GM19351 (cell line): ENCODE measurements at regions not wholly inside any gene's neighbourhood (a gene's known extent, or its start where the extent isn't known, plus 50 kb on each side); places are given as distances from the start of the nearest gene placed in this dataset.
"Not testable (repeated sequence)": the region's sequence is repeated elsewhere in the genome, so short reads cannot be mapped to it uniquely, and the experiment has no call there.

ENCODE experiments used
- ATAC-seq: cut with Tn5 transposase; IDR thresholded peaks from one replicate; pipeline ENCODE4 v1.9.1; 2021; ENCODE audit warnings: mild to moderate bottlenecking, moderate library complexity; ENCODE audit not compliant: unreplicated experiment

GRCh38 chr1:82420584-82420983, 619.9 kb downstream of the ADGRL2 start:
- ATAC-seq, result no peak

- ATAC-seq, result no peak
Observed at GRCh38 chr1:82411605-82412004, 610.9 kb downstream of the ADGRL2 start.

- no peak for ATAC-seq
Observed at GRCh38 chr1:82405333-82405732, 604.6 kb downstream of the ADGRL2 start.

- ATAC-seq, result no peak
Observed at GRCh38 chr1:82401116-82401515, 600.4 kb downstream of the ADGRL2 start.

GRCh38 chr1:82400521-82400920, 599.8 kb downstream of the ADGRL2 start:
- no peak for ATAC-seq

- no peak for ATAC-seq
Observed at GRCh38 chr1:82399093-82399492, 598.4 kb downstream of the ADGRL2 start.

GRCh38 chr1:82398357-82398756, 597.6 kb downstream of the ADGRL2 start:
- no peak for ATAC-seq

GRCh38 chr1:82395440-82395839, 594.7 kb downstream of the ADGRL2 start:
- no peak for ATAC-seq

GRCh38 chr1:82392946-82393345, 592.2 kb downstream of the ADGRL2 start:
- no peak for ATAC-seq

GRCh38 chr1:82392513-82392912, 591.8 kb downstream of the ADGRL2 start:
- ATAC-seq, result no peak

GRCh38 chr1:82391712-82392111, 591.0 kb downstream of the ADGRL2 start:
- ATAC-seq, result no peak

GRCh38 chr1:82390627-82391026, 589.9 kb downstream of the ADGRL2 start:
- no peak for ATAC-seq

GRCh38 chr1:82388679-82389078, 587.9 kb downstream of the ADGRL2 start:
- ATAC-seq, result no peak

GRCh38 chr1:82387012-82387366, 586.3 kb downstream of the ADGRL2 start:
- no peak for ATAC-seq

- no peak for ATAC-seq
Observed at GRCh38 chr1:82386365-82387011, 585.8 kb downstream of the ADGRL2 start.

GRCh38 chr1:82384776-82385175, 584.0 kb downstream of the ADGRL2 start:
- ATAC-seq, result no peak

GRCh38 chr1:82377201-82377884, 576.6 kb downstream of the ADGRL2 start:
- ATAC-seq, result no peak

GRCh38 chr1:82373710-82374109, 573.0 kb downstream of the ADGRL2 start:
- no peak for ATAC-seq

- no peak for ATAC-seq
Observed at GRCh38 chr1:82371844-82372498, 571.2 kb downstream of the ADGRL2 start.

- no peak for ATAC-seq
Observed at GRCh38 chr1:82367456-82367855, 566.7 kb downstream of the ADGRL2 start.

GRCh38 chr1:82366689-82367088, 566.0 kb downstream of the ADGRL2 start:
- no peak for ATAC-seq

GRCh38 chr1:82359541-82359940, 558.8 kb downstream of the ADGRL2 start:
- not testable (repeated sequence) for ATAC-seq
